SK-N-SH (cell line): ENCODE measurements at regions not wholly inside any gene's neighbourhood (a gene's known extent, or its start where the extent isn't known, plus 50 kb on each side); places are given as distances from the start of the nearest gene placed in this dataset.

Experiments used
- CTCF ChIA-PET: fragments of 300-600, 350-600 bp; formaldehyde crosslinking; extraction: SDS; loops from one replicate; lab custom pipeline; 2021; lab: Yijun Ruan, JAX
- POLR2A ChIA-PET: fragments of 350-600 bp; sonication (Branson Sonifier 250); formaldehyde crosslinking; extraction: SDS; loops from one replicate; lab custom pipeline; 2020; ENCODE audit warnings: antibody characterized with exemption, inconsistent platforms; lab: Yijun Ruan, JAX
- DNase-seq: peaks from one replicate; pipeline ENCODE4 v3.0.0; 2012
- H2AFZ ChIP-seq: fragments of 200-600 bp; sonication (generic); 2 replicates; pipeline ENCODE4 v1.8.1; 2016; ENCODE audit warnings: antibody characterized with exemption, mild to moderate bottlenecking, low read depth
- H3F3A ChIP-seq: fragments of 200-600 bp; sonication (generic); replicated peaks from 2 replicates; pipeline ENCODE3; 2016; ENCODE audit warnings: antibody characterized with exemption, mild to moderate bottlenecking; ENCODE audit not compliant: insufficient read depth
- H3K27ac ChIP-seq, 2 experiments: fragments of 200-500 bp in 1 of 2; fragments of 200-600 bp in 1 of 2; sonication (Bioruptor generic) in 1 of 2; sonication (generic), shearing (Covaris generic) in 1 of 2; 2 replicates each; pipeline versions ENCODE4 v1.5.1 to v1.6.1; 2014 to 2016; ENCODE audit warnings: low read depth in 2 of 2, inconsistent platforms in 1 of 2, low read length in 1 of 2, mild to moderate bottlenecking in 1 of 2, mixed read lengths in 1 of 2
- H3K27me3 ChIP-seq: fragments of 200-600 bp; sonication (generic), shearing (Covaris generic); 2 replicates; pipeline ENCODE4 v1.6.1; 2016; ENCODE audit warnings: mixed run types; ENCODE audit not compliant: insufficient read depth
- H3K36me3 ChIP-seq, 2 experiments: fragments of 200-500 bp in 1 of 2; fragments of 200-600 bp in 1 of 2; sonication (Bioruptor generic) in 1 of 2; sonication (generic) in 1 of 2; replicated peaks in 1 of 2; 2 replicates each; pipeline versions ENCODE3 to v1.5.1; 2014 to 2016; ENCODE audit warnings: low read length in 1 of 2, mild to moderate bottlenecking in 1 of 2; ENCODE audit not compliant: insufficient read depth in 2 of 2, control insufficient read depth in 1 of 2
- H3K4me1 ChIP-seq, 2 experiments: fragments of 200-500 bp in 1 of 2; fragments of 200-600 bp in 1 of 2; sonication (Bioruptor generic) in 1 of 2; sonication (generic), shearing (Covaris generic) in 1 of 2; 2 replicates each; pipeline versions ENCODE4 v1.5.1 to v1.6.1; 2014 to 2016; ENCODE audit warnings: low read depth in 1 of 2, low read length in 1 of 2, mixed run types in 1 of 2; ENCODE audit not compliant: insufficient read depth in 2 of 2, control insufficient read depth in 1 of 2
- H3K4me2 ChIP-seq: fragments of 200-600 bp; sonication (generic), shearing (Covaris generic); 2 replicates; pipeline ENCODE4 v1.6.1; 2017; ENCODE audit warnings: mixed run types
- H3K4me3 ChIP-seq, 2 experiments: fragments of 200-500 bp in 1 of 2; fragments of 200-600 bp in 1 of 2; sonication (Bioruptor generic) in 1 of 2; sonication (generic), shearing (Covaris generic) in 1 of 2; 2 replicates each; pipeline versions ENCODE4 v1.5.1 to v1.8.1; 2014 to 2016; ENCODE audit warnings: low read depth in 2 of 2, inconsistent platforms in 1 of 2, low read length in 1 of 2, mild to moderate bottlenecking in 1 of 2, mixed read lengths in 1 of 2, moderate library complexity in 1 of 2
- H3K79me2 ChIP-seq: fragments of 200-600 bp; sonication (generic); 2 replicates; pipeline ENCODE4 v1.8.1; 2017; ENCODE audit warnings: mild to moderate bottlenecking; ENCODE audit not compliant: insufficient read depth
- H3K9ac ChIP-seq: fragments of 200-600 bp; sonication (generic); 2 replicates; pipeline ENCODE4 v1.6.1; 2017; ENCODE audit warnings: mixed run types
- H3K9me2 ChIP-seq: fragments of 200-600 bp; sonication (generic); 2 replicates; pipeline ENCODE4 v1.6.1; 2017; ENCODE audit warnings: mixed run types
- H3K9me3 ChIP-seq: fragments of 200-600 bp; sonication (generic); 2 replicates; pipeline ENCODE4 v1.6.1; 2017; ENCODE audit warnings: mixed run types, mild to moderate bottlenecking, moderate library complexity
- H4K20me1 ChIP-seq: fragments of 200-600 bp; sonication (generic); 2 replicates; pipeline ENCODE4 v1.6.1; 2017; ENCODE audit warnings: mild to moderate bottlenecking, mixed run types; ENCODE audit not compliant: insufficient read depth
- EP300 ChIP-seq, 2 experiments: IDR thresholded peaks; 2 replicates each; pipeline versions ENCODE4 v1.4.0 to v1.6.1; 2012; ENCODE audit warnings: borderline replicate concordance in 1 of 2, low read depth in 1 of 2, low read length in 1 of 2
- FOSL2 ChIP-seq: IDR thresholded peaks from 2 replicates; pipeline ENCODE4 v1.4.0; 2012; ENCODE audit warnings: low read depth, mild to moderate bottlenecking, moderate library complexity, borderline replicate concordance
- FOXM1 ChIP-seq: IDR thresholded peaks from 2 replicates; pipeline ENCODE4 v1.4.0; 2012; ENCODE audit warnings: low read depth, mild to moderate bottlenecking
- GATA2 ChIP-seq: sonication (generic); formaldehyde crosslinking; IDR thresholded peaks from 2 replicates; pipeline ENCODE4 v1.5.0; 2020; ENCODE audit warnings: mild to moderate bottlenecking, missing genetic modification reagents
- NFIC ChIP-seq: IDR thresholded peaks from 2 replicates; pipeline ENCODE4 v1.4.0; 2012; ENCODE audit warnings: borderline replicate concordance
- NRF1 ChIP-seq: IDR thresholded peaks from 2 replicates; pipeline ENCODE4 v1.6.1; 2012; ENCODE audit warnings: low read depth, mild to moderate bottlenecking, low read length
- POLR2AphosphoS5 ChIP-seq: IDR thresholded peaks from 2 replicates; pipeline ENCODE4 v1.6.1; 2012; ENCODE audit warnings: low read depth, low read length
- RCOR1 ChIP-seq: fragments of 150-350 bp; IDR thresholded peaks from 2 replicates; pipeline ENCODE4 v1.6.1; 2017; ENCODE audit warnings: antibody characterized with exemption, low read length
- RFX5 ChIP-seq: IDR thresholded peaks from 2 replicates; pipeline ENCODE4 v1.6.1; 2012; ENCODE audit warnings: mild to moderate bottlenecking, improper control_type of control experiment, low read length
- RXRA ChIP-seq: IDR thresholded peaks from 2 replicates; pipeline ENCODE4 v1.4.0; 2012; ENCODE audit warnings: low read depth, mild to moderate bottlenecking, borderline replicate concordance
- SMC3 ChIP-seq: IDR thresholded peaks from 2 replicates; pipeline ENCODE4 v1.6.1; 2012; ENCODE audit warnings: low read depth, low read length, improper control_type of control experiment
- TCF12 ChIP-seq: IDR thresholded peaks from 2 replicates; pipeline ENCODE4 v1.4.0; 2012
- TEAD4 ChIP-seq: IDR thresholded peaks from 2 replicates; pipeline ENCODE4 v1.4.0; 2012; ENCODE audit warnings: mild to moderate bottlenecking, borderline replicate concordance; ENCODE audit not compliant: insufficient read depth
- WGBS: methylation state at CpG from one replicate; pipeline ENCODE4 v1.1.6; 2017; ENCODE audit warnings: low lambda C conversion rate; 5-methylcytosine and 5-hydroxymethylcytosine counted together
- TF ChIP-seq, protein P1 (sequence below): IDR thresholded peaks from 2 replicates; pipeline ENCODE4 v1.6.1; 2012; ENCODE audit warnings: mild to moderate bottlenecking, low read depth, low read length, moderate library complexity
- TF ChIP-seq, protein P2 (sequence below): IDR thresholded peaks from 2 replicates; pipeline ENCODE4 v1.4.0; 2012; ENCODE audit warnings: low read depth
- TF ChIP-seq, protein P3 (sequence below): IDR thresholded peaks from 2 replicates; pipeline ENCODE4 v1.4.0; 2012; ENCODE audit warnings: low read depth, borderline replicate concordance
- TF ChIP-seq, protein P4 (sequence below): fragments of 150-350 bp; IDR thresholded peaks from 2 replicates; pipeline ENCODE4 v1.6.1; 2017; ENCODE audit warnings: antibody characterized with exemption, low read length, low read depth, borderline replicate concordance
- TF ChIP-seq, protein P5 (sequence below): IDR thresholded peaks from 2 replicates; pipeline ENCODE4 v1.4.0; 2012; ENCODE audit warnings: low read depth, borderline replicate concordance

DNA sequence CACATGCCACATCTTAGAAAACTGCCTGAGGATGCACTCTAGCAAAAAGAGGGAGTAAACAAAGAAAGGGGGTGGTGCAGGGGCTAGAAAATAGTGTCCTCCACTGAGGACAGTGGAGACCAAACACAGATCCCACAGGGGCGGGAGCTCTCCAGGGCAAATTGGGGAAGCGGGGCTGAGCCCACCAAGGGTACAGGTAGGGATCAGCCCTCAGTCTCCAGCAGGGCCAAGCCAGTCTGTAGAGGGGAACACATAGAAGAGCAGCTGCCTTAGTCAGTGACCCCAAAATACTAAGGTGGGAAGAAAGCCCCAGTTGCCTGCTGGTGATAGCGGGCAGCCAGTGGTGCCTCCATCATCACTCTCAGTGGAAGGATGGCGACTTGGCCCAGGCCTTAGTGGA lies 134.0 kb downstream of the ATPSCKMT start:
- TF ChIP-seq POLR2AphosphoS5: no peak
- TF ChIP-seq EP300 (IDR thresholded peaks at IDR 0.05; ENCODE audit: borderline replicate concordance in 1 of 2, low read depth in 1 of 2, low read length in 1 of 2): no peak
- no peak for TF ChIP-seq NFIC
- no peak for TF ChIP-seq RCOR1
- no peak for TF ChIP-seq GATA2 (CRISPR knock-in tag)
- TF ChIP-seq, protein P1, sequence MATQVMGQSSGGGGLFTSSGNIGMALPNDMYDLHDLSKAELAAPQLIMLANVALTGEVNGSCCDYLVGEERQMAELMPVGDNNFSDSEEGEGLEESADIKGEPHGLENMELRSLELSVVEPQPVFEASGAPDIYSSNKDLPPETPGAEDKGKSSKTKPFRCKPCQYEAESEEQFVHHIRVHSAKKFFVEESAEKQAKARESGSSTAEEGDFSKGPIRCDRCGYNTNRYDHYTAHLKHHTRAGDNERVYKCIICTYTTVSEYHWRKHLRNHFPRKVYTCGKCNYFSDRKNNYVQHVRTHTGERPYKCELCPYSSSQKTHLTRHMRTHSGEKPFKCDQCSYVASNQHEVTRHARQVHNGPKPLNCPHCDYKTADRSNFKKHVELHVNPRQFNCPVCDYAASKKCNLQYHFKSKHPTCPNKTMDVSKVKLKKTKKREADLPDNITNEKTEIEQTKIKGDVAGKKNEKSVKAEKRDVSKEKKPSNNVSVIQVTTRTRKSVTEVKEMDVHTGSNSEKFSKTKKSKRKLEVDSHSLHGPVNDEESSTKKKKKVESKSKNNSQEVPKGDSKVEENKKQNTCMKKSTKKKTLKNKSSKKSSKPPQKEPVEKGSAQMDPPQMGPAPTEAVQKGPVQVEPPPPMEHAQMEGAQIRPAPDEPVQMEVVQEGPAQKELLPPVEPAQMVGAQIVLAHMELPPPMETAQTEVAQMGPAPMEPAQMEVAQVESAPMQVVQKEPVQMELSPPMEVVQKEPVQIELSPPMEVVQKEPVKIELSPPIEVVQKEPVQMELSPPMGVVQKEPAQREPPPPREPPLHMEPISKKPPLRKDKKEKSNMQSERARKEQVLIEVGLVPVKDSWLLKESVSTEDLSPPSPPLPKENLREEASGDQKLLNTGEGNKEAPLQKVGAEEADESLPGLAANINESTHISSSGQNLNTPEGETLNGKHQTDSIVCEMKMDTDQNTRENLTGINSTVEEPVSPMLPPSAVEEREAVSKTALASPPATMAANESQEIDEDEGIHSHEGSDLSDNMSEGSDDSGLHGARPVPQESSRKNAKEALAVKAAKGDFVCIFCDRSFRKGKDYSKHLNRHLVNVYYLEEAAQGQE: no peak
- TF ChIP-seq FOXM1: no peak
- TF ChIP-seq, protein P2, sequence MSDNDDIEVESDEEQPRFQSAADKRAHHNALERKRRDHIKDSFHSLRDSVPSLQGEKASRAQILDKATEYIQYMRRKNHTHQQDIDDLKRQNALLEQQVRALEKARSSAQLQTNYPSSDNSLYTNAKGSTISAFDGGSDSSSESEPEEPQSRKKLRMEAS: no peak
- TF ChIP-seq NRF1: no peak
- no peak for TF ChIP-seq SMC3
- no peak for TF ChIP-seq RFX5
- no peak for TF ChIP-seq FOSL2
- no peak for TF ChIP-seq RXRA
- no peak for TF ChIP-seq TEAD4
- TF ChIP-seq, protein P3, sequence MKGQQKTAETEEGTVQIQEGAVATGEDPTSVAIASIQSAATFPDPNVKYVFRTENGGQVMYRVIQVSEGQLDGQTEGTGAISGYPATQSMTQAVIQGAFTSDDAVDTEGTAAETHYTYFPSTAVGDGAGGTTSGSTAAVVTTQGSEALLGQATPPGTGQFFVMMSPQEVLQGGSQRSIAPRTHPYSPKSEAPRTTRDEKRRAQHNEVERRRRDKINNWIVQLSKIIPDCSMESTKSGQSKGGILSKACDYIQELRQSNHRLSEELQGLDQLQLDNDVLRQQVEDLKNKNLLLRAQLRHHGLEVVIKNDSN: no peak
- TF ChIP-seq, protein P4, sequence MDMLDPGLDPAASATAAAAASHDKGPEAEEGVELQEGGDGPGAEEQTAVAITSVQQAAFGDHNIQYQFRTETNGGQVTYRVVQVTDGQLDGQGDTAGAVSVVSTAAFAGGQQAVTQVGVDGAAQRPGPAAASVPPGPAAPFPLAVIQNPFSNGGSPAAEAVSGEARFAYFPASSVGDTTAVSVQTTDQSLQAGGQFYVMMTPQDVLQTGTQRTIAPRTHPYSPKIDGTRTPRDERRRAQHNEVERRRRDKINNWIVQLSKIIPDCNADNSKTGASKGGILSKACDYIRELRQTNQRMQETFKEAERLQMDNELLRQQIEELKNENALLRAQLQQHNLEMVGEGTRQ: no peak
- TF ChIP-seq, protein P5, sequence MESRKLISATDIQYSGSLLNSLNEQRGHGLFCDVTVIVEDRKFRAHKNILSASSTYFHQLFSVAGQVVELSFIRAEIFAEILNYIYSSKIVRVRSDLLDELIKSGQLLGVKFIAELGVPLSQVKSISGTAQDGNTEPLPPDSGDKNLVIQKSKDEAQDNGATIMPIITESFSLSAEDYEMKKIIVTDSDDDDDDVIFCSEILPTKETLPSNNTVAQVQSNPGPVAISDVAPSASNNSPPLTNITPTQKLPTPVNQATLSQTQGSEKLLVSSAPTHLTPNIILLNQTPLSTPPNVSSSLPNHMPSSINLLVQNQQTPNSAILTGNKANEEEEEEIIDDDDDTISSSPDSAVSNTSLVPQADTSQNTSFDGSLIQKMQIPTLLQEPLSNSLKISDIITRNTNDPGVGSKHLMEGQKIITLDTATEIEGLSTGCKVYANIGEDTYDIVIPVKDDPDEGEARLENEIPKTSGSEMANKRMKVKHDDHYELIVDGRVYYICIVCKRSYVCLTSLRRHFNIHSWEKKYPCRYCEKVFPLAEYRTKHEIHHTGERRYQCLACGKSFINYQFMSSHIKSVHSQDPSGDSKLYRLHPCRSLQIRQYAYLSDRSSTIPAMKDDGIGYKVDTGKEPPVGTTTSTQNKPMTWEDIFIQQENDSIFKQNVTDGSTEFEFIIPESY: no peak
- TF ChIP-seq TCF12: no peak
- H4K20me1 ChIP-seq: no peaks in the 10 kb centered on the region
- ChIA-PET CTCF (no interaction called here), POLR2A (interaction anchor here (0.5 kb wide), 1 partner anchor 660 kb away, joined by 3 read pairs; no protein-coding TSS in a partner anchor)
- no peak overlapping the region for H3K4me3 ChIP-seq
- H3K9me3 ChIP-seq: no peaks in the 10 kb centered on the region
- no peaks in the 10 kb centered on the region; the same call in 1 of the 2 replicates for H3K27me3 ChIP-seq
- H3K79me2 ChIP-seq: no peaks in the 10 kb centered on the region
- no peaks in the 10 kb centered on the region for H3K36me3 ChIP-seq
- WGBS: 29% methylated on average over 4 of the region's 4 CpGs
- no peak overlapping the region for H3K4me2 ChIP-seq
- no peak overlapping the region for H3K27ac ChIP-seq
- no peak for DNase-seq
- H3K4me1 ChIP-seq: no peaks in the 10 kb centered on the region
- no peak overlapping the region for H3K9ac ChIP-seq
- H2AFZ ChIP-seq: no peak overlapping the region
- no peaks in the 10 kb centered on the region for H3K9me2 ChIP-seq
- no peaks in the 10 kb centered on the region for H3F3A ChIP-seq
